HG02571 (cell line): ENCODE measurements at regions not wholly inside any gene's neighbourhood (a gene's known extent, or its start where the extent isn't known, plus 50 kb on each side); places are given as distances from the start of the nearest gene placed in this dataset.
"Not testable (repeated sequence)": the region's sequence is repeated elsewhere in the genome, so short reads cannot be mapped to it uniquely, and the experiment has no call there.

Source experiments
- ATAC-seq: cut with Tn5 transposase; IDR thresholded peaks from one replicate; pipeline ENCODE4 v1.9.1; 2021; ENCODE audit warnings: mild to moderate bottlenecking, moderate library complexity; ENCODE audit not compliant: unreplicated experiment

- ATAC-seq: not testable (repeated sequence)
Measured at GRCh38 chr21:8377093-8377841, 2144.1 kb upstream of the TPTE start.

GRCh38 chr21:8380419-8381079 is 2140.8 kb upstream of the TPTE start:
- ATAC-seq: not testable (repeated sequence)

DNA sequence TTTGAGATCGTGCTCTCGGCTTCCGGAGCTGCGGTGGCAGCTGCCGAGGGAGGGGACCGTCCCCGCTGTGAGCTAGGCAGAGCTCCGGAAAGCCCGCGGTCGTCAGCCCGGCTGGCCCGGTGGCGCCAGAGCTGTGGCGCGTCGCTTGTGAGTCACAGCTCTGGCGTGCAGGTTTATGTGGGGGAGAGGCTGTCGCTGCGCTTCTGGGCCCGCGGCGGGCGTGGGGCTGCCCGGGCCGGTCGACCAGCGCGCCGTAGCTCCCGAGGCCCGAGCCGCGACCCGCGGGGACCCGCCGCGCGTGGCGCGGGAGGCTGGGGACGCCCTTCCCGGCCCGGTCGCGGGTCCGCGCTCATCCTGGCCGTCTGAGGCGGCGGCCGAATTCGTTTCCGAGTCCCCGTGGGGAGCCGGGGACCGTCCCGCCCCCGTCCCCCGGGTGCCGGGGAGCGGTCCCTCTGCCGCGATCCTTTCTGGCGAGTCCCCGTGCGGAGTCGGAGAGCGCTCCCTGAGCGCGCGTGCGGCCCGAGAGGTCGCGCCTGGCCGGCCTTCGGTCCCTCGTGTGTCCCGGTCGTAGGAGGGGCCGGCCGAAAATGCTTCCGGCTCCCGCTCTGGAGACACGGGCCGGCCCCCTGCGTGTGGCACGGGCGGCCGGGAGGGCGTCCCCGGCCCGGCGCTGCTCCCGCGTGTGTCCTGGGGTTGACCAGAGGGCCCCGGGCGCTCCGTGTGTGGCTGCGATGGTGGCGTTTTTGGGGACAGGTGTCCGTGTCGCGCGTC is 2133.0 kb upstream of the TPTE start:
- not testable (repeated sequence) for ATAC-seq

GRCh38 chr21:8388940-8389238 is 2132.5 kb upstream of the TPTE start:
- not testable (repeated sequence) for ATAC-seq

- not testable (repeated sequence) for ATAC-seq
Measured at GRCh38 chr21:8390550-8391171, 2130.7 kb upstream of the TPTE start.

- ATAC-seq: not testable (repeated sequence)
Measured at GRCh38 chr21:8394380-8394779, 2127.0 kb upstream of the TPTE start.

- ATAC-seq: not testable (repeated sequence)
Measured at GRCh38 chr21:8395992-8396391, 2125.4 kb upstream of the TPTE start.

GRCh38 chr21:8398870-8399437 is 2122.4 kb upstream of the TPTE start:
- ATAC-seq: not testable (repeated sequence)

DNA sequence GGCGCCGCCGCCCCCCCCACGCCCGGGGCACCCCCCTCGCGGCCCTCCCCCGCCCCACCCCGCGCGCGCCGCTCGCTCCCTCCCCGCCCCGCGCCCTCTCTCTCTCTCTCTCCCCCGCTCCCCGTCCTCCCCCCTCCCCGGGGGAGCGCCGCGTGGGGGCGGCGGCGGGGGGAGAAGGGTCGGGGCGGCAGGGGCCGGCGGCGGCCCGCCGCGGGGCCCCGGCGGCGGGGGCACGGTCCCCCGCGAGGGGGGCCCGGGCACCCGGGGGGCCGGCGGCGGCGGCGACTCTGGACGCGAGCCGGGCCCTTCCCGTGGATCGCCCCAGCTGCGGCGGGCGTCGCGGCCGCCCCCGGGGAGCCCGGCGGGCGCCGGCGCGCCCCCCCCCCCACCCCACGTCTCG is 2121.5 kb upstream of the TPTE start:
- ATAC-seq: not testable (repeated sequence)

- ATAC-seq: not testable (repeated sequence)
Measured at GRCh38 chr21:8401799-8402198, 2119.6 kb upstream of the TPTE start.

DNA sequence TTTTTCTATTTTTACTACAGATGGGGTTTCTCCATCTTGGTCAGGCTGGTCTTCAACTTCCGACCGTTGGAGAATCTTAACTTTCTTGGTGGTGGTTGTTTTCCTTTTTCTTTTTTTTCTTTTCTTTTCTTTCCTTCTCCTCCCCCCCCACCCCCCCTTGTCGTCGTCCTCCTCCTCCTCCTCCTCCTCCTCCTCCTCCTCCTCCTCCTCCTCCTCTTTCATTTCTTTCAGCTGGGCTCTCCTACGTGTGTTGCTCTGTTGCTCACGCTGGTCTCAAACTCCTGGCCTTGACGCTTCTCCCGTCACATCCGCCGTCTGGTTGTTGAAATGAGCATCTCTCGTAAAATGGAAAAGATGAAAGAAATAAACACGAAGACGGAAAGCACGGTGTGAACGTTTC is 2115.1 kb upstream of the TPTE start:
- ATAC-seq: not testable (repeated sequence)

- not testable (repeated sequence) for ATAC-seq
Measured at GRCh38 chr21:8411139-8411671, 2110.2 kb upstream of the TPTE start.

DNA sequence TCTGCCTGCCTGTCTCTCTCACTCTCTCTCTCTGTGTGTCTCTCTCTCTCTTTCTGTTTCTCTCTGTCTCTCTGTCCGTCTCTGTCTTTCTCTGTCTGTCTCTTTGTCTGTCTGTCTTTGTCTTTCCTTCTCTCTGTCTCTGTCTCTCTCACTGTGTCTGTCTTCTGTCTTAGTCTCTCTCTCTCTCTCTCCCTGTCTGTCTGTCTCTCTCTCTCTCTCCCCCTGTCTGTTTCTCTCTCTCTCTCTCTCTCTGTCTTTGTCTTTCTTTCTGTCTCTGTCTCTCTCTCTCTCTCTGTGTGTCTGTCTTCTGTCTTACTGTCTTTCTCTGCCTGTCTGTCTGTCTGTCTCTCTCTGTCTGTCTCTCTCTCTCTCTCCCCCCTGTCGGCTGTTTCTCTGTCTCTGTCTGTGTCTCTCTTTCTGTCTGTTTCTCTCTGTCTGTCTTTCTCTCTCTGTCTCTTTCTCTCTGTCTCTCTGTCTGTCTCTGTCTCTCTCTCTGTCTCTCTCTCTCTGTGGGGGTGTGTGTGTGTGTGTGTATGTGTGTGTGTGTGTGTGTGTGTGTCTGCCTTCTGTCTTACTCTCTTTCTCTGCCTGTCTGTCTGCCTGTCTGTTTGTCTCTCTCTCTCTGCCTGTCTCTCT is 2101.3 kb upstream of the TPTE start:
- ATAC-seq: peak; percentile 69

- ATAC-seq: peak; percentile 35
Measured at GRCh38 chr21:8427790-8428667, 2093.4 kb upstream of the TPTE start.

GRCh38 chr21:8428668-8429456 is 2092.5 kb upstream of the TPTE start:
- ATAC-seq: peak; percentile 69

GRCh38 chr21:8434710-8435109 is 2086.7 kb upstream of the TPTE start:
- ATAC-seq: not testable (repeated sequence)

DNA sequence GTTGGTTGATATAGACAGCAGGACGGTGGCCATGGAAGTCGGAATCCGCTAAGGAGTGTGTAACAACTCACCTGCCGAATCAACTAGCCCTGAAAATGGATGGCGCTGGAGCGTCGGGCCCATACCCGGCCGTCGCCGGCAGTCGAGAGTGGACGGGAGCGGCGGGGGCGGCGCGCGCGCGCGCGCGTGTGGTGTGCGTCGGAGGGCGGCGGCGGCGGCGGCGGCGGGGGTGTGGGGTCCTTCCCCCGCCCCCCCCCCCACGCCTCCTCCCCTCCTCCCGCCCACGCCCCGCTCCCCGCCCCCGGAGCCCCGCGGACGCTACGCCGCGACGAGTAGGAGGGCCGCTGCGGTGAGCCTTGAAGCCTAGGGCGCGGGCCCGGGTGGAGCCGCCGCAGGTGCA is 2078.3 kb upstream of the TPTE start:
- ATAC-seq: not testable (repeated sequence)

GRCh38 chr21:8449807-8450206 is 2071.6 kb upstream of the TPTE start:
- not testable (repeated sequence) for ATAC-seq
